ENCODE measurements at regions not wholly inside any gene's neighbourhood (a gene's known extent, or its start where the extent isn't known, plus 50 kb on each side); places are given as distances from the start of the nearest gene placed in this dataset.

GRCh38 chr2:215672406-215672805, 236.5 kb upstream of the FN1 start:
- Histone ChIP-seq H3K4me1 (ENCODE audit: control insufficient read depth, insufficient read depth, low read length, poor library complexity, severe bottlenecking) (no peaks in the 10 kb centered on the region), H3K9me3 (ENCODE audit: control insufficient read depth, low read length) (no peaks in the 10 kb centered on the region), H3K36me3 (ENCODE audit: control insufficient read depth, insufficient read depth, low read length) (no peaks in the 10 kb centered on the region), H3K4me3 (ENCODE audit: extremely low read depth, insufficient read depth, low read length, poor library complexity, severe bottlenecking) (no peak overlapping the region), H3K27ac (ENCODE audit: low read depth, low read length, severe bottlenecking) (no peak overlapping the region)
- no CpG with 5 or more reads among the region's 1 CpG for WGBS, 2 experiments (ENCODE audit: insufficient coverage in 2 of 2)

DNA sequence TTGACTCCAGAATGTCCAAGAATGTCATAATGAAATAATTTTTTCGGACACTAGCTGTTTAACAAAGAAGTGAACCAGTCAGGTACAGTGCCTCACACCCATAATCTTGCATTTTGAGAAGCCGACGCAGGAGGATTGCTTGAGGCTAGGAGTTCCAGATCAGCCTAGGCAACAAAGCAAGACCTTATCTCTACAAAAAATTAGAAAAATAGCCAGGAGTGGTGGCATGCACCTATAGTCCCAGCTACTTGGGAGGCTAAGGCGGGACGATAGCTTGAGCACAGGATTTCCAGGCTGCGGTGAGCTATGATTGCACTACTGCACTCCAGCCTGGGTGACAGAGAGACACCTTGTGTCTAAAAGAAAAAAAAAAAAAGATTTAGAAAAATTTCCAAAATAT, 235.8 kb upstream of the FN1 start:
- H3K9me3 ChIP-seq (ENCODE audit: control insufficient read depth, low read length): no peaks in the 10 kb centered on the region
- H3K4me1 ChIP-seq (ENCODE audit: control insufficient read depth, insufficient read depth, low read length, poor library complexity, severe bottlenecking): no peaks in the 10 kb centered on the region
- no peaks in the 10 kb centered on the region for H3K36me3 ChIP-seq (ENCODE audit: control insufficient read depth, insufficient read depth, low read length)
- H3K4me3 ChIP-seq (ENCODE audit: extremely low read depth, insufficient read depth, low read length, poor library complexity, severe bottlenecking): no peak overlapping the region
- 82 to 91% methylated on average over 3 to 6 of the region's 6 CpGs for WGBS, 2 experiments (ENCODE audit: insufficient coverage in 2 of 2)
- no peak overlapping the region for H3K27ac ChIP-seq (ENCODE audit: low read depth, low read length, severe bottlenecking)

DNA sequence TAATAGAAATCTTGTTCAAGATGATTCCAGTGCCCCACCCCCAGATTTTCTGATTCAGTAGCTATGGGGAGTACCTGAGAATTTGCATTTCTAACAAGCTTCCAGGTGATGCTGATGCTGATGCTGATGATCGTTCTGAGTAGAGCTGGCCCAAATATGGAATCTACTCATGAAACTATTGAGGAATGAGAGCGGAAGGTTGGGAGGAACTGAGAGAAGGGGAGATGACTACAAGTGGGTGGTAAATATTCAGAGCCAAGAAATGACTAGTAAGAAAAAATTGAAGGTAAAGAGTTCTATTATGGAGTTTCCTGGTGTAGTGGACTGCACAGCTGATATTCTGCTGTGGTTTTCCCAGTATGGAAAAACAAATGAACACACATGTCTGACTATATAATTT, 235.4 kb upstream of the FN1 start:
- Histone ChIP-seq H3K36me3 (ENCODE audit: control insufficient read depth, insufficient read depth, low read length) (no peaks in the 10 kb centered on the region), H3K27ac (ENCODE audit: low read depth, low read length, severe bottlenecking) (no peak overlapping the region), H3K9me3 (ENCODE audit: control insufficient read depth, low read length) (no peaks in the 10 kb centered on the region), H3K4me3 (ENCODE audit: extremely low read depth, insufficient read depth, low read length, poor library complexity, severe bottlenecking) (no peak overlapping the region), H3K4me1 (ENCODE audit: control insufficient read depth, insufficient read depth, low read length, poor library complexity, severe bottlenecking) (no peaks in the 10 kb centered on the region)
- WGBS, 2 experiments (ENCODE audit: insufficient coverage in 2 of 2): 90 to 100% methylated on average over 1 to 2 of the region's 2 CpGs

GRCh38 chr2:215670396-215670795, 234.5 kb upstream of the FN1 start:
- Histone ChIP-seq H3K4me3 (ENCODE audit: extremely low read depth, insufficient read depth, low read length, poor library complexity, severe bottlenecking) (no peak overlapping the region), H3K9me3 (ENCODE audit: control insufficient read depth, low read length) (no peaks in the 10 kb centered on the region), H3K27ac (ENCODE audit: low read depth, low read length, severe bottlenecking) (no peak overlapping the region), H3K36me3 (ENCODE audit: control insufficient read depth, insufficient read depth, low read length) (no peaks in the 10 kb centered on the region), H3K4me1 (ENCODE audit: control insufficient read depth, insufficient read depth, low read length, poor library complexity, severe bottlenecking) (peaks cover 5% of the 10 kb centered on the region)
- WGBS, 2 experiments (ENCODE audit: insufficient coverage in 2 of 2): 100% methylated on average over 1 of the region's 4 CpGs; no CpG with 5 or more reads in 1 of the 2 experiments

GRCh38 chr2:215668378-215668775, 232.5 kb upstream of the FN1 start:
- Histone ChIP-seq H3K4me3 (ENCODE audit: extremely low read depth, insufficient read depth, low read length, poor library complexity, severe bottlenecking) (no peak overlapping the region), H3K36me3 (ENCODE audit: control insufficient read depth, insufficient read depth, low read length) (no peaks in the 10 kb centered on the region), H3K9me3 (ENCODE audit: control insufficient read depth, low read length) (no peaks in the 10 kb centered on the region), H3K27ac (ENCODE audit: low read depth, low read length, severe bottlenecking) (no peak overlapping the region), H3K4me1 (ENCODE audit: control insufficient read depth, insufficient read depth, low read length, poor library complexity, severe bottlenecking) (peaks cover 22% of the 10 kb centered on the region)
- WGBS, 2 experiments (ENCODE audit: insufficient coverage in 2 of 2): 93 to 96% methylated on average over 2 to 5 of the region's 5 CpGs

DNA sequence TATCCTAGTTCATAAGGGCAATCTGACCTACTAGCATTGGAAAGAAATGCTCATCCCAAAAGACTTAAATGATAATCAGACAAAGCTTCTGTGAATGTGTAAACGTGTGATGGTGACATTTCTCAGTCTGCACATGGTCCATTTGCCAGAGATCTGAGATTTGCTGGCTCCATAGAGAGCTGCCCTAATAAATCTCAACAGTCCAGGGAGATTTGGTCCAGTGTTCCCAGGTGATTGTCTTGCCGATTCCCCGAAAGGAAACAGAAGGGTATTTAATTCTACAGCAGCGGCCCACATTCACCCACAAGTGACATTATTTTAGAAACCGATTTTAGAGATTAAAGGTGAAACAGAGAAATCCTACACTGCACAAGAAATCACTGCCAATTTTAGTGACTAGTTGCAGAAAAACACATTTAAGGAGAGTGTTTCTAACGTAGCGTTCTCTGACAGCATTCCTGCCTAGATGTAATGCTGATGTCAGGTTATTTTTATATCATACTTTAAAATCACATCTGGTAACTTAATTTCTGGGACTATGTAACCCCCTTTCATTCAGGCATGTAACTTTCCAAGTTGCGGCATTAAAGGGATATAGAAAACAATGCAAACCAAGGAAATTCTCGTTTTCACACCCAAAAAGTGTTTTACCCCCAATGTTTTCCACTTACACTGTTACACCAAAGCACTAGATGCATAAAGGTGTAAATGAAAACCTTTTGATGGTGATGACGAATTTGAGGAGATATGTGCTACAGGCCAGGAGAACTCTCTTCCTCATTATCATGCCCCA, 231.9 kb upstream of the FN1 start:
- Histone ChIP-seq H3K4me1 (ENCODE audit: control insufficient read depth, insufficient read depth, low read length, poor library complexity, severe bottlenecking) (peaks cover 28% of the 10 kb centered on the region), H3K4me3 (ENCODE audit: extremely low read depth, insufficient read depth, low read length, poor library complexity, severe bottlenecking) (no peak overlapping the region), H3K36me3 (ENCODE audit: control insufficient read depth, insufficient read depth, low read length) (no peaks in the 10 kb centered on the region), H3K27ac (ENCODE audit: low read depth, low read length, severe bottlenecking) (no peak overlapping the region), H3K9me3 (ENCODE audit: control insufficient read depth, low read length) (no peaks in the 10 kb centered on the region)
- WGBS, 2 experiments (ENCODE audit: insufficient coverage in 2 of 2): 78 to 100% methylated on average over 1 to 4 of the region's 10 CpGs

DNA sequence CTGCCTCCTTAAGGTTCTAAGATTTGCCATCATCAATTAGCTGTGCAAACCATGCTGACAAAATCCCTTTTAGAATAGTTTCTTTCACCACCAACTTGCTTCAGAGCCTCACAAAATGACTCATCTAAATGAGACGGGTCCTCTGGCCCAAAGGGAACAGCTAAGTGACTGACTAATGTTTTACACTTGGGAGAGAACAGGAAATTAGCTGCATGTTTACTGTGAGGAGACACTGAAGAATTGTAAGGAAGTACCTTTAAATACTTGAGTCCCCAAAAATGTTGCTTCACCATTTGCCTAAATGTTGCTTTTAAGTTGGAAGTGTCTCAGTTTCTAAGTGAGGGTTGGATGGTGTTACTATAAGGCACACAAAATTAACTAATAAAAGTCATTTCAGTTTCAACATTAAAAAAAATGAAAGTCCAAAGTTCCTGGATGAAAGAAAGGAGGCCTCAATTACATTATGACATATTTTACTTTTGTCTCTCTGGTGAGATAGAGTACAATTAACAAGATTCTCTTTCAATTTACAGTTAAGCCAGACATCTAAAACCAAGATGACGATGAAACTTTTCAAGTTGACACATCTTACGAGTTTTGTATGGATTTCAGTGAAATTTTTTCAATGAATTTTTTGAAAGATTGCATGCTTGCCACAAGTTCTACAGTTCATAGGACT, 229.1 kb upstream of the FN1 start:
- 100% methylated on average over 2 of the region's 3 CpGs; no CpG with 5 or more reads in 1 of the 2 experiments for WGBS, 2 experiments (ENCODE audit: insufficient coverage in 2 of 2)
- H3K27ac ChIP-seq (ENCODE audit: low read depth, low read length, severe bottlenecking): peak overlapping the region; percentile 82
- no peak overlapping the region for H3K4me3 ChIP-seq (ENCODE audit: extremely low read depth, insufficient read depth, low read length, poor library complexity, severe bottlenecking)
- H3K36me3 ChIP-seq (ENCODE audit: control insufficient read depth, insufficient read depth, low read length): no peaks in the 10 kb centered on the region
- peaks cover under 1% of the 10 kb centered on the region for H3K9me3 ChIP-seq (ENCODE audit: control insufficient read depth, low read length)
- peaks cover 37% of the 10 kb centered on the region for H3K4me1 ChIP-seq (ENCODE audit: control insufficient read depth, insufficient read depth, low read length, poor library complexity, severe bottlenecking)

DNA sequence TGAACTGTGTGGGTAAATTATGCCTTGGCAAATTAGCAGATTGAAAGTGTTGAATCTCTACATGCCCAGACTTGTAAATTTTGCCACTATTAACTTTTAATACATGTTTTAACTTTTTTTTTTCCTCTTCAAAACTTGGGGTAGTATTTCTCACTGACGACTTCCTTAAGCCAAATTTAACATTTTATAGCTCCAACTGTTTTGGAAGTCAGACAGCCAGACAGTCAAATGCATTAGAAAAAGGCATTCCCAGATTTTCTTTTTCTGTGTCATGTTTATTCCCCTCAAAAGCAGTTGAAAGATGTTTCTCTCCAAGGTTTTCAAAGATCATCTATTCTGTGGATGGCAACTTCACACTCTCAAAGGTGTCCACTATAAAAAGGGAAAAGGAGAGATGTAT, 226.8 kb upstream of the FN1 start:
- Histone ChIP-seq H3K4me1 (ENCODE audit: control insufficient read depth, insufficient read depth, low read length, poor library complexity, severe bottlenecking) (peaks cover 39% of the 10 kb centered on the region), H3K36me3 (ENCODE audit: control insufficient read depth, insufficient read depth, low read length) (no peaks in the 10 kb centered on the region), H3K27ac (ENCODE audit: low read depth, low read length, severe bottlenecking) (no peak overlapping the region), H3K9me3 (ENCODE audit: control insufficient read depth, low read length) (peaks cover 9% of the 10 kb centered on the region), H3K4me3 (ENCODE audit: extremely low read depth, insufficient read depth, low read length, poor library complexity, severe bottlenecking) (no peak overlapping the region)
- 63 to 86% methylated on average over 1 of the region's 1 CpG for WGBS, 2 experiments (ENCODE audit: insufficient coverage in 2 of 2)

DNA sequence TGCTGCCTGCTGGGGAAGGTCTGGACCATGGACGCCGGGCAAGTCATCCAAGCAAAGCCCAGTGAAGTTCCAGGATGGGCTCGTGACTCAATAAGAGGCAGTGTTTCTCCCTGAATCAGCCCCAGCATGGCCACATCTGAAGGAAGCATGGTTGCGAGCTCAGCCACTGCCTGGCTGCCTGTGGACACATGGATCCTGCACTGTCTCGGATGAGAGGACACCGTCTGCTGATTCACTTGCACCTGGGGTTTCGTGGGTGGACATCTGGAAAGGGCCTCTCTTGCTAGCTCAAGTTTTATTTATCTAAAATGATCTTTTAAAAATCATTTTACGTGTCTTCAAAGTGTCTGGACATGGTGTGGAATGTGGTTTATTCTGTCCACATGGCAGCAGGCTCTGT, 224.8 kb upstream of the FN1 start:
- Histone ChIP-seq H3K27ac (ENCODE audit: low read depth, low read length, severe bottlenecking) (no peak overlapping the region), H3K4me1 (ENCODE audit: control insufficient read depth, insufficient read depth, low read length, poor library complexity, severe bottlenecking) (peaks cover 42% of the 10 kb centered on the region), H3K4me3 (ENCODE audit: extremely low read depth, insufficient read depth, low read length, poor library complexity, severe bottlenecking) (no peak overlapping the region), H3K36me3 (ENCODE audit: control insufficient read depth, insufficient read depth, low read length) (no peaks in the 10 kb centered on the region), H3K9me3 (ENCODE audit: control insufficient read depth, low read length) (peaks cover 9% of the 10 kb centered on the region)
- WGBS, 2 experiments (ENCODE audit: insufficient coverage in 2 of 2): 92 to 100% methylated on average over 3 to 5 of the region's 8 CpGs

- H3K27ac ChIP-seq (ENCODE audit: low read depth, low read length, severe bottlenecking): no peak overlapping the region
- WGBS, 2 experiments (ENCODE audit: insufficient coverage in 2 of 2): 83 to 100% methylated on average over 1 of the region's 4 CpGs
- H3K4me1 ChIP-seq (ENCODE audit: control insufficient read depth, insufficient read depth, low read length, poor library complexity, severe bottlenecking): peaks cover 39% of the 10 kb centered on the region
These were observed 223.8 kb upstream of the FN1 start for GRCh38 chr2:215659650-215660049.

More at GRCh38 chr2:215659650-215660049, 223.8 kb upstream of the FN1 start:
- Histone ChIP-seq H3K4me3 (ENCODE audit: extremely low read depth, insufficient read depth, low read length, poor library complexity, severe bottlenecking) (no peak overlapping the region), H3K36me3 (ENCODE audit: control insufficient read depth, insufficient read depth, low read length) (no peaks in the 10 kb centered on the region), H3K9me3 (ENCODE audit: control insufficient read depth, low read length) (peaks cover 9% of the 10 kb centered on the region)
